Middle frontal gyrus (tissue), 1 donor: ENCODE measurements at regions not wholly inside any gene's neighbourhood (a gene's known extent, or its start where the extent isn't known, plus 50 kb on each side); places are given as distances from the start of the nearest gene placed in this dataset.

ENCODE experiments used
- DNase-seq: peaks from one replicate; pipeline ENCODE4 v3.0.0-alpha.2; 2015; ENCODE audit warnings: low spot score; ENCODE audit errors: extremely low spot score

GRCh38 chr20:24866742-24867141 is 82.3 kb upstream of the CST7 start:
- no peak for DNase-seq

- no peak for DNase-seq
Measured at GRCh38 chr20:24867556-24867955, 81.5 kb upstream of the CST7 start.

GRCh38 chr20:24868396-24868927 is 80.6 kb upstream of the CST7 start:
- no peak for DNase-seq

- no peak for DNase-seq
Measured at GRCh38 chr20:24868959-24869358, 80.1 kb upstream of the CST7 start.

GRCh38 chr20:24870057-24870456 is 79.0 kb upstream of the CST7 start:
- no peak for DNase-seq

GRCh38 chr20:24870881-24871280 is 78.2 kb upstream of the CST7 start:
- no peak for DNase-seq

GRCh38 chr20:24871480-24872213 is 77.4 kb upstream of the CST7 start:
- no peak for DNase-seq

- no peak for DNase-seq
Measured at GRCh38 chr20:24872291-24873024, 76.6 kb upstream of the CST7 start.

GRCh38 chr20:24873025-24873620 is 75.9 kb upstream of the CST7 start:
- DNase-seq: no peak

- no peak for DNase-seq
Measured at GRCh38 chr20:24875078-24875477, 74.0 kb upstream of the CST7 start.

GRCh38 chr20:24877652-24878051 is 71.4 kb upstream of the CST7 start:
- no peak for DNase-seq

GRCh38 chr20:24878657-24879056 is 70.4 kb upstream of the CST7 start:
- DNase-seq: no peak

GRCh38 chr20:24879875-24880274 is 69.2 kb upstream of the CST7 start:
- DNase-seq: no peak

GRCh38 chr20:24880356-24880755 is 68.7 kb upstream of the CST7 start:
- DNase-seq: no peak

- no peak for DNase-seq
Measured at GRCh38 chr20:24890286-24890685, 58.8 kb upstream of the CST7 start.

- DNase-seq: no peak
Measured at GRCh38 chr20:24891546-24892393, 57.3 kb upstream of the CST7 start.

- DNase-seq: no peak
Measured at GRCh38 chr20:24892522-24892921, 56.5 kb upstream of the CST7 start.

- DNase-seq: no peak
Measured at GRCh38 chr20:24892931-24893330, 56.1 kb upstream of the CST7 start.

GRCh38 chr20:24894488-24894887 is 54.6 kb upstream of the CST7 start:
- no peak for DNase-seq

- no peak for DNase-seq
Measured at GRCh38 chr20:24894967-24895366, 54.1 kb upstream of the CST7 start.

GRCh38 chr20:24895431-24895830 is 53.6 kb upstream of the CST7 start:
- no peak for DNase-seq
